ENCODE measurements at regions not wholly inside any gene's neighbourhood (a gene's known extent, or its start where the extent isn't known, plus 50 kb on each side); places are given as distances from the start of the nearest gene placed in this dataset.

GRCh38 chr20:59525500-59526241 is 78.7 kb upstream of the PHACTR3 start:
- Histone ChIP-seq H3K27ac (no peak overlapping the region), H3K27me3 (replicated peaks) (no peaks in the 10 kb centered on the region), H3K4me3 (ENCODE audit: low read depth, low read length) (no peak overlapping the region), H3K36me3 (replicated peaks) (no peaks in the 10 kb centered on the region)
- peak; percentile 89 for TF ChIP-seq CTCF (IDR thresholded peaks at IDR 0.05; ENCODE audit: low read depth, low read length, missing control alignments)
- peak; percentile 40 for DNase-seq
- in situ Hi-C loops (cut with HindIII; ENCODE audit: low pct_ligation_motif_present, low sequenced_read_pairs), result no loop called here

GRCh38 chr20:59526242-59527225 is 77.8 kb upstream of the PHACTR3 start:
- no peaks in the 10 kb centered on the region for H3K27me3 ChIP-seq (replicated peaks)
- H3K27ac ChIP-seq, result no peak overlapping the region
- H3K36me3 ChIP-seq (replicated peaks), result no peaks in the 10 kb centered on the region
- peak; percentile 55 for TF ChIP-seq CTCF (IDR thresholded peaks at IDR 0.05; ENCODE audit: low read depth, low read length, missing control alignments)
- no peak overlapping the region for H3K4me3 ChIP-seq (ENCODE audit: low read depth, low read length)
- no peak for DNase-seq
- in situ Hi-C loops (cut with HindIII; ENCODE audit: low pct_ligation_motif_present, low sequenced_read_pairs), result no loop called here

- TF ChIP-seq CTCF (IDR thresholded peaks at IDR 0.05; ENCODE audit: low read depth, low read length, missing control alignments), result no peak
Observed at GRCh38 chr20:59530782-59531181, 73.6 kb upstream of the PHACTR3 start.

GRCh38 chr20:59537991-59538390 is 66.3 kb upstream of the PHACTR3 start:
- Histone ChIP-seq H3K27me3 (replicated peaks) (no peaks in the 10 kb centered on the region), H3K27ac (no peak overlapping the region), H3K36me3 (replicated peaks) (no peaks in the 10 kb centered on the region), H3K4me3 (ENCODE audit: low read depth, low read length) (no peak overlapping the region)
- no peak for DNase-seq
- in situ Hi-C loops (cut with HindIII; ENCODE audit: low pct_ligation_motif_present, low sequenced_read_pairs), result no loop called here
- no peak for TF ChIP-seq CTCF (IDR thresholded peaks at IDR 0.05; ENCODE audit: low read depth, low read length, missing control alignments)

More at GRCh38 chr20:59530782-59531181, 73.6 kb upstream of the PHACTR3 start:
- DNase-seq, result no peak
- Histone ChIP-seq H3K36me3 (replicated peaks) (no peaks in the 10 kb centered on the region), H3K27me3 (replicated peaks) (no peaks in the 10 kb centered on the region), H3K27ac (no peak overlapping the region), H3K4me3 (ENCODE audit: low read depth, low read length) (no peak overlapping the region)
- in situ Hi-C loops (cut with HindIII; ENCODE audit: low pct_ligation_motif_present, low sequenced_read_pairs), result no loop called here

GRCh38 chr20:59547596-59547995 is 56.7 kb upstream of the PHACTR3 start:
- in situ Hi-C loops (cut with HindIII; ENCODE audit: low pct_ligation_motif_present, low sequenced_read_pairs), result no loop called here
- TF ChIP-seq CTCF (IDR thresholded peaks at IDR 0.05; ENCODE audit: low read depth, low read length, missing control alignments), result no peak
- Histone ChIP-seq H3K27ac (no peak overlapping the region), H3K36me3 (replicated peaks) (no peaks in the 10 kb centered on the region), H3K4me3 (ENCODE audit: low read depth, low read length) (no peak overlapping the region), H3K27me3 (replicated peaks) (no peaks in the 10 kb centered on the region)
- no peak for DNase-seq
